ENCODE measurements at regions not wholly inside any gene's neighbourhood (a gene's known extent, or its start where the extent isn't known, plus 50 kb on each side); places are given as distances from the start of the nearest gene placed in this dataset.

GRCh38 chr1:78760858-78761257 is 111.2 kb downstream of the IFI44 start:
- TF ChIP-seq CTCF (IDR thresholded peaks at IDR 0.05), result no peak
- no peak for TF ChIP-seq POLR2A (IDR thresholded peaks at IDR 0.05)

Data from uterus (tissue), 2 donors.